Activated naive CD4-positive, alpha-beta T cell treated with anti-CD3 and anti-CD28 coated beads for 36 hours (primary cell): ENCODE measurements at regions not wholly inside any gene's neighbourhood (a gene's known extent, or its start where the extent isn't known, plus 50 kb on each side); places are given as distances from the start of the nearest gene placed in this dataset.

ENCODE experiments used
- CTCF ChIA-PET: fragments of 350-600 bp; sonication (Branson Sonifier 250); formaldehyde crosslinking; loops from one replicate; lab custom pipeline; 2021; ENCODE audit warnings: antibody characterized with exemption; lab: Charles Lee
- DNase-seq: peaks from one replicate; pipeline ENCODE4 v3.0.0-alpha.2; 2020
- H3K27ac Mint-ChIP-seq: one replicate; pipeline ENCODE4 v1.8.0; 2021; ENCODE audit warnings: mild to moderate bottlenecking, mixed read lengths
- H3K27me3 Mint-ChIP-seq: one replicate; pipeline ENCODE4 v1.8.0; 2021; ENCODE audit warnings: low read depth, mixed read lengths
- H3K36me3 Mint-ChIP-seq: one replicate; pipeline ENCODE4 v1.8.0; 2021; ENCODE audit warnings: low read depth, mixed read lengths
- H3K4me1 Mint-ChIP-seq: one replicate; pipeline ENCODE4 v1.8.0; 2021; ENCODE audit warnings: low read depth, mixed read lengths
- H3K4me3 Mint-ChIP-seq: one replicate; pipeline ENCODE4 v1.8.0; 2021; ENCODE audit warnings: mild to moderate bottlenecking, moderate library complexity, mixed read lengths
- H3K9me3 Mint-ChIP-seq: one replicate; pipeline ENCODE4 v1.8.0; 2021; ENCODE audit warnings: mixed read lengths
- intact Hi-C: fragments of 100-400 bp; cut with micrococcal nuclease; formaldehyde crosslinking; loops from one replicate; pipeline ENCODE4 v1.15.1; 2023

GRCh38 chr2:21754164-21754788 is 630.5 kb downstream of the TDRD15 start:
- no peaks in the 10 kb centered on the region for H3K27me3 Mint-ChIP-seq
- peak; percentile 4 for DNase-seq
- H3K9me3 Mint-ChIP-seq: peaks cover 2% of the 10 kb centered on the region
- no peak overlapping the region for H3K4me3 Mint-ChIP-seq
- CTCF ChIA-PET: interaction anchor here (0.6 kb wide), 1 partner anchor 49 kb away, joined by 3 read pairs; no protein-coding TSS in a partner anchor
- intact Hi-C loops: no loop called here
- no peaks in the 10 kb centered on the region for H3K4me1 Mint-ChIP-seq
- no peak overlapping the region for H3K27ac Mint-ChIP-seq
- H3K36me3 Mint-ChIP-seq: no peaks in the 10 kb centered on the region

GRCh38 chr2:21757805-21758430 is 634.1 kb downstream of the TDRD15 start:
- CTCF ChIA-PET: no interaction called here
- Mint-ChIP-seq H3K9me3 (peaks cover 2% of the 10 kb centered on the region), H3K4me1 (no peaks in the 10 kb centered on the region), H3K4me3 (no peak overlapping the region), H3K36me3 (no peaks in the 10 kb centered on the region), H3K27ac (no peak overlapping the region), H3K27me3 (no peaks in the 10 kb centered on the region)
- no peak for DNase-seq
- intact Hi-C loops: no loop called here

GRCh38 chr2:21759819-21760218 is 636.1 kb downstream of the TDRD15 start:
- Mint-ChIP-seq H3K9me3 (peaks cover 2% of the 10 kb centered on the region), H3K4me1 (no peaks in the 10 kb centered on the region), H3K4me3 (no peak overlapping the region), H3K36me3 (no peaks in the 10 kb centered on the region), H3K27ac (no peak overlapping the region), H3K27me3 (no peaks in the 10 kb centered on the region)
- CTCF ChIA-PET: no interaction called here
- intact Hi-C loops: no loop called here
- DNase-seq: no peak

GRCh38 chr2:21761361-21761760 is 637.6 kb downstream of the TDRD15 start:
- Mint-ChIP-seq H3K9me3 (peaks cover 2% of the 10 kb centered on the region), H3K4me3 (no peak overlapping the region), H3K27me3 (no peaks in the 10 kb centered on the region), H3K4me1 (no peaks in the 10 kb centered on the region), H3K36me3 (no peaks in the 10 kb centered on the region), H3K27ac (no peak overlapping the region)
- no peak for DNase-seq
- intact Hi-C loops: no loop called here
- CTCF ChIA-PET: no interaction called here

- CTCF ChIA-PET: no interaction called here
- Mint-ChIP-seq H3K4me3 (no peak overlapping the region), H3K4me1 (no peaks in the 10 kb centered on the region), H3K9me3 (peaks cover 2% of the 10 kb centered on the region), H3K27ac (no peak overlapping the region), H3K27me3 (no peaks in the 10 kb centered on the region), H3K36me3 (no peaks in the 10 kb centered on the region)
- intact Hi-C loops: no loop called here
- no peak for DNase-seq
Measured at GRCh38 chr2:21763501-21763900, 639.7 kb downstream of the TDRD15 start.

GRCh38 chr2:21770787-21771186 is 647.0 kb downstream of the TDRD15 start:
- Mint-ChIP-seq H3K27ac (no peak overlapping the region), H3K9me3 (peaks cover 1% of the 10 kb centered on the region), H3K27me3 (no peaks in the 10 kb centered on the region), H3K4me1 (no peaks in the 10 kb centered on the region), H3K36me3 (no peaks in the 10 kb centered on the region), H3K4me3 (no peak overlapping the region)
- CTCF ChIA-PET: no interaction called here
- intact Hi-C loops: no loop called here
- DNase-seq: no peak

GRCh38 chr2:21772624-21773023 is 648.9 kb downstream of the TDRD15 start:
- H3K4me1 Mint-ChIP-seq: no peaks in the 10 kb centered on the region
- CTCF ChIA-PET: no interaction called here
- no peaks in the 10 kb centered on the region for H3K36me3 Mint-ChIP-seq
- intact Hi-C loops: no loop called here
- no peak for DNase-seq
- H3K27ac Mint-ChIP-seq: no peak overlapping the region
- H3K4me3 Mint-ChIP-seq: no peak overlapping the region
- H3K9me3 Mint-ChIP-seq: peaks cover 1% of the 10 kb centered on the region
- H3K27me3 Mint-ChIP-seq: no peaks in the 10 kb centered on the region

- intact Hi-C loops: no loop called here
- no peak overlapping the region for H3K27ac Mint-ChIP-seq
- CTCF ChIA-PET: no interaction called here
- H3K36me3 Mint-ChIP-seq: no peaks in the 10 kb centered on the region
- no peak for DNase-seq
- no peaks in the 10 kb centered on the region for H3K4me1 Mint-ChIP-seq
- H3K27me3 Mint-ChIP-seq: no peaks in the 10 kb centered on the region
- H3K4me3 Mint-ChIP-seq: no peak overlapping the region
- H3K9me3 Mint-ChIP-seq: peaks cover 1% of the 10 kb centered on the region
Measured at GRCh38 chr2:21773168-21773567, 649.4 kb downstream of the TDRD15 start.

GRCh38 chr2:21774691-21775368 is 651.1 kb downstream of the TDRD15 start:
- CTCF ChIA-PET: no interaction called here
- DNase-seq: no peak
- Mint-ChIP-seq H3K4me3 (no peak overlapping the region), H3K4me1 (no peaks in the 10 kb centered on the region), H3K27ac (no peak overlapping the region), H3K9me3 (peaks cover 1% of the 10 kb centered on the region), H3K36me3 (no peaks in the 10 kb centered on the region), H3K27me3 (no peaks in the 10 kb centered on the region)
- intact Hi-C loops: no loop called here

GRCh38 chr2:21779786-21780185 is 656.0 kb downstream of the TDRD15 start:
- Mint-ChIP-seq H3K9me3 (peaks cover 5% of the 10 kb centered on the region), H3K4me3 (no peak overlapping the region), H3K36me3 (no peaks in the 10 kb centered on the region), H3K4me1 (no peaks in the 10 kb centered on the region), H3K27ac (no peak overlapping the region), H3K27me3 (no peaks in the 10 kb centered on the region)
- intact Hi-C loops: no loop called here
- DNase-seq: no peak
- CTCF ChIA-PET: no interaction called here

GRCh38 chr2:21781962-21782361 is 658.2 kb downstream of the TDRD15 start:
- DNase-seq: no peak
- Mint-ChIP-seq H3K4me3 (no peak overlapping the region), H3K4me1 (no peaks in the 10 kb centered on the region), H3K9me3 (peaks cover 5% of the 10 kb centered on the region), H3K27ac (no peak overlapping the region), H3K27me3 (no peaks in the 10 kb centered on the region), H3K36me3 (no peaks in the 10 kb centered on the region)
- CTCF ChIA-PET: no interaction called here
- intact Hi-C loops: no loop called here

- H3K27me3 Mint-ChIP-seq: no peaks in the 10 kb centered on the region
- no peaks in the 10 kb centered on the region for H3K36me3 Mint-ChIP-seq
- H3K27ac Mint-ChIP-seq: no peak overlapping the region
- no peak overlapping the region for H3K4me3 Mint-ChIP-seq
- no peaks in the 10 kb centered on the region for H3K4me1 Mint-ChIP-seq
- no peak for DNase-seq
- H3K9me3 Mint-ChIP-seq: peaks cover 5% of the 10 kb centered on the region
- CTCF ChIA-PET: no interaction called here
- intact Hi-C loops: no loop called here
Measured at GRCh38 chr2:21782866-21783265, 659.1 kb downstream of the TDRD15 start.

GRCh38 chr2:21787941-21788340 is 664.2 kb downstream of the TDRD15 start:
- CTCF ChIA-PET: no interaction called here
- H3K9me3 Mint-ChIP-seq: peaks cover 5% of the 10 kb centered on the region
- intact Hi-C loops: no loop called here
- no peaks in the 10 kb centered on the region for H3K4me1 Mint-ChIP-seq
- H3K27me3 Mint-ChIP-seq: no peaks in the 10 kb centered on the region
- no peak overlapping the region for H3K27ac Mint-ChIP-seq
- DNase-seq: no peak
- H3K36me3 Mint-ChIP-seq: no peaks in the 10 kb centered on the region
- H3K4me3 Mint-ChIP-seq: no peak overlapping the region
